CD4-positive, alpha-beta T cell (primary cell): ENCODE measurements at regions not wholly inside any gene's neighbourhood (a gene's known extent, or its start where the extent isn't known, plus 50 kb on each side); places are given as distances from the start of the nearest gene placed in this dataset.

Experiments
- ATAC-seq: fragments of 200-7000 bp; cut with Tn5 transposase; one replicate; pipeline ENCODE4 v1.10.0; 2022; ENCODE audit warnings: mild to moderate bottlenecking; ENCODE audit not compliant: poor library complexity
- CTCF ChIA-PET: fragments of 350-600 bp; sonication (Branson Sonifier 250); formaldehyde crosslinking; loops from one replicate; lab custom pipeline; 2021; ENCODE audit warnings: antibody characterized with exemption, inconsistent platforms; lab: Charles Lee
- POLR2A ChIA-PET: fragments of 350-600 bp; sonication (Branson Sonifier 250); formaldehyde crosslinking; loops from one replicate; lab custom pipeline; 2021; ENCODE audit warnings: antibody characterized with exemption, inconsistent platforms; lab: Charles Lee
- DNase-seq, 14 experiments: peaks; one replicate each; pipeline ENCODE4 v3.0.0-alpha.2; 2013 to 2020; ENCODE audit warnings: mixed read lengths in 2 of 14
- H3K27ac ChIP-seq, 2 donors: one replicate each; pipeline versions ENCODE4 v1.5.1 to v1.7.0; 2013; ENCODE audit warnings: low read length in 2 of 2, low read depth in 1 of 2, mild to moderate bottlenecking in 1 of 2
- H3K27me3 ChIP-seq, 2 experiments: 1 replicate in 1 of 2; 2 replicates in 1 of 2; pipeline versions ENCODE4 v1.6.1 to v1.7.0; 2013; ENCODE audit warnings: low read length in 2 of 2, control low read depth in 1 of 2, mild to moderate bottlenecking in 1 of 2, moderate library complexity in 1 of 2; ENCODE audit not compliant: insufficient read depth in 2 of 2, control insufficient read depth in 1 of 2
- H3K36me3 ChIP-seq: one replicate; pipeline ENCODE4 v1.6.1; 2013; ENCODE audit warnings: low read length, control low read depth; ENCODE audit not compliant: insufficient read depth
- H3K4me1 ChIP-seq: one replicate; pipeline ENCODE4 v1.6.1; 2013; ENCODE audit warnings: low read length, control low read depth; ENCODE audit not compliant: insufficient read depth
- H3K4me3 ChIP-seq: one replicate; pipeline ENCODE4 v1.5.1; 2013; ENCODE audit warnings: mild to moderate bottlenecking, low read length, moderate library complexity
- H3K9me3 ChIP-seq, 2 experiments: 1 replicate in 1 of 2; 2 replicates in 1 of 2; pipeline versions ENCODE4 v1.6.1 to v1.7.0; 2013; ENCODE audit warnings: low read length in 2 of 2, mild to moderate bottlenecking in 2 of 2, control low read depth in 1 of 2, moderate library complexity in 1 of 2; ENCODE audit not compliant: control insufficient read depth in 1 of 2, insufficient read depth in 1 of 2
- H3K27ac Mint-ChIP-seq: one replicate; pipeline ENCODE4 v1.8.0; 2020; ENCODE audit warnings: mixed read lengths
- H3K27me3 Mint-ChIP-seq: one replicate; pipeline ENCODE4 v1.8.0; 2021; ENCODE audit warnings: mixed read lengths
- H3K36me3 Mint-ChIP-seq: one replicate; pipeline ENCODE4 v1.8.0; 2021; ENCODE audit warnings: low read depth, mixed read lengths
- H3K4me1 Mint-ChIP-seq: one replicate; pipeline ENCODE4 v1.8.0; 2021; ENCODE audit warnings: low read depth, mixed read lengths
- H3K4me3 Mint-ChIP-seq: one replicate; pipeline ENCODE4 v1.8.0; 2020; ENCODE audit warnings: mild to moderate bottlenecking, mixed read lengths
- H3K9me3 Mint-ChIP-seq: one replicate; pipeline ENCODE4 v1.8.0; 2020; ENCODE audit warnings: mixed read lengths
- intact Hi-C, 2 experiments: fragments of 100-400 bp; cut with DNase I in 1 of 2; cut with micrococcal nuclease in 1 of 2; formaldehyde crosslinking; loops; one replicate each; pipeline versions ENCODE4 v1.15.1 to v1.9.0; 2023 to 2025; cut with DNase I, micrococcal nuclease
- TF ChIP-seq, protein P1 (sequence below): fragments of 200-600 bp; IDR thresholded peaks from one replicate; pipeline ENCODE4 v1.8.0; 2022; ENCODE audit warnings: antibody characterized with exemption, mild to moderate bottlenecking

DNA sequence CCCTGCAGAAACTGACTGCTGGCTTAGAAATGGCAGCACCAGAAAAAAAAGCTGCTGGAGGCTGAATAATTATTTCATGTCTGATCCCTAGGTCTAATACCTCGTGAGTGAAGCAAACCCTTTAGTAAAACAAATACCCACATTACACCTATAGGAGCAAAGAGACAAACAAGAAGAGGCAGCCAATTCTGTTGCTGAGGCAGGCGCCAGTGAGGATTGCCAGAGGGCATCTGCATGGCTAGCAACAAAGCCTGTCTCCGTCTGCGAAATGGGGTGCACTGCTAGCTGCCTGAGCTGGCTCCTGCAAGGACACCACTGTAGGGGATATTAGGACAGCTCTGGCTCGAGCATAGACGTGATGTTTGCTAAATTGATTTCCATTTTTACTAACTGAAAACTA lies 509.7 kb downstream of the TDRD15 start:
- Histone ChIP-seq H3K27ac (no peak overlapping the region), H3K9me3 (peaks cover 0 to 4% of the 10 kb centered on the region in 2 experiments), H3K4me3 (no peak overlapping the region), H3K27me3 (no peaks in the 10 kb centered on the region), H3K4me1 (no peaks in the 10 kb centered on the region), H3K36me3 (no peaks in the 10 kb centered on the region)
- POLR2A ChIA-PET: no interaction called here
- Mint-ChIP-seq H3K4me3 (no peak overlapping the region), H3K9me3 (peaks cover 8% of the 10 kb centered on the region), H3K36me3 (no peaks in the 10 kb centered on the region), H3K27ac (no peak overlapping the region), H3K4me1 (no peaks in the 10 kb centered on the region), H3K27me3 (no peaks in the 10 kb centered on the region)
- CTCF ChIA-PET: no interaction called here
- DNase-seq (no peak), ATAC-seq (no peak)
- intact Hi-C loops: no loop called here
- TF ChIP-seq, protein P1, sequence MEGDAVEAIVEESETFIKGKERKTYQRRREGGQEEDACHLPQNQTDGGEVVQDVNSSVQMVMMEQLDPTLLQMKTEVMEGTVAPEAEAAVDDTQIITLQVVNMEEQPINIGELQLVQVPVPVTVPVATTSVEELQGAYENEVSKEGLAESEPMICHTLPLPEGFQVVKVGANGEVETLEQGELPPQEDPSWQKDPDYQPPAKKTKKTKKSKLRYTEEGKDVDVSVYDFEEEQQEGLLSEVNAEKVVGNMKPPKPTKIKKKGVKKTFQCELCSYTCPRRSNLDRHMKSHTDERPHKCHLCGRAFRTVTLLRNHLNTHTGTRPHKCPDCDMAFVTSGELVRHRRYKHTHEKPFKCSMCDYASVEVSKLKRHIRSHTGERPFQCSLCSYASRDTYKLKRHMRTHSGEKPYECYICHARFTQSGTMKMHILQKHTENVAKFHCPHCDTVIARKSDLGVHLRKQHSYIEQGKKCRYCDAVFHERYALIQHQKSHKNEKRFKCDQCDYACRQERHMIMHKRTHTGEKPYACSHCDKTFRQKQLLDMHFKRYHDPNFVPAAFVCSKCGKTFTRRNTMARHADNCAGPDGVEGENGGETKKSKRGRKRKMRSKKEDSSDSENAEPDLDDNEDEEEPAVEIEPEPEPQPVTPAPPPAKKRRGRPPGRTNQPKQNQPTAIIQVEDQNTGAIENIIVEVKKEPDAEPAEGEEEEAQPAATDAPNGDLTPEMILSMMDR: no peak

DNA sequence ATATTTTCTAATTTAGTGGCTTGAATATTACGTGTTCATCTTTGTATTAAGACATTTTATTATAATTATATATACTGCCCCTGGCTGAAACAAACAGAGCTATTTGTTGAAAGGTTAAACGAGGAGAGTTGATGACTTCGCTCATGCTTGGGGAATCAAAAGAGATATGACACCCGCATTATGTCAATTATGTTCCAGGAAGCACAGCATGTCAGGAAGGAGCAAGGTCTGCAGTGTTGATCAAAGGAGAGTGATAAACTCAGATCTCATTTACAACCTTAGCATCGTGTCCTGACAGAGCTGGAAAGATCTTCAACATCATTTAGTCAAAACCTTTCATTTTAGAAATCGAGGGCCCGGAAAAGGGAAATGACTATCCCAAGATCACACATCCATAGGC lies 510.1 kb downstream of the TDRD15 start:
- Mint-ChIP-seq H3K9me3 (peaks cover 8% of the 10 kb centered on the region), H3K36me3 (no peaks in the 10 kb centered on the region), H3K27me3 (no peaks in the 10 kb centered on the region), H3K27ac (no peak overlapping the region), H3K4me1 (no peaks in the 10 kb centered on the region), H3K4me3 (no peak overlapping the region)
- Histone ChIP-seq H3K4me3 (no peak overlapping the region), H3K27me3 (no peaks in the 10 kb centered on the region), H3K27ac (no peak overlapping the region), H3K4me1 (no peaks in the 10 kb centered on the region), H3K9me3 (peaks cover 0 to 4% of the 10 kb centered on the region in 2 experiments), H3K36me3 (no peaks in the 10 kb centered on the region)
- no peak for DNase-seq
- intact Hi-C loops: no loop called here
- ChIA-PET POLR2A (no interaction called here), CTCF (no interaction called here)
- TF ChIP-seq, protein P1: no peak
- no peak for ATAC-seq

DNA sequence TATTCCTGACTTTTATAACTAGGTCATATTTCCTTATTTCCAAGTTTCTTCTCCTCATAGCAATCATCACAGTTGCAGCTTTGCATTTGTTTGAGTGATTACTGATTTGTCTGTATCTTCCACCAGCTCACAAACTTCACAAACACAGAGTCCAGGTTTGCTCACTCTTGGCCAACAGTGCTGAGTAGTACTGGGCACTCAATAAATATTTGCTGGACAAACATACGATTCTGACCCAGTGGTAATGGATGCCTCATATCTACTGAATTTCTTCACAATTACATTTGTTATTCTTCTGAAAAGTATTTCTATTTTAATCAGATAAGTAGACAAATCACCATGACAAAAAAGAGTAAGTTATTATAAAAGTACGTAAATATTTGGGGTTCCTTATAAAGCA lies 516.3 kb downstream of the TDRD15 start:
- no peaks in the 10 kb centered on the region for H3K36me3 Mint-ChIP-seq
- DNase-seq (no peak), ATAC-seq (no peak)
- ChIA-PET POLR2A (no interaction called here), CTCF (no interaction called here)
- peaks cover 10% of the 10 kb centered on the region for H3K9me3 Mint-ChIP-seq
- no peak overlapping the region for H3K4me3 Mint-ChIP-seq
- TF ChIP-seq, protein P1: no peak
- Histone ChIP-seq H3K27me3 (no peaks in the 10 kb centered on the region), H3K27ac (no peak overlapping the region), H3K4me1 (no peaks in the 10 kb centered on the region), H3K9me3 (peaks cover 0 to 5% of the 10 kb centered on the region in 2 experiments), H3K36me3 (no peaks in the 10 kb centered on the region), H3K4me3 (no peak overlapping the region)
- H3K4me1 Mint-ChIP-seq: no peaks in the 10 kb centered on the region
- intact Hi-C loops: no loop called here
- no peaks in the 10 kb centered on the region for H3K27me3 Mint-ChIP-seq
- H3K27ac Mint-ChIP-seq: no peak overlapping the region
